Adrenal gland (tissue), 9 donors: ENCODE measurements at regions not wholly inside any gene's neighbourhood (a gene's known extent, or its start where the extent isn't known, plus 50 kb on each side); places are given as distances from the start of the nearest gene placed in this dataset.

Source experiments
- DNase-seq, 7 donors: peaks; one replicate each; pipeline ENCODE4 v3.0.0-alpha.2; 2019 to 2020
- H3K27ac ChIP-seq, 5 donors: fragments of 200-600 bp; sonication (generic) in 4 of 5; 1 replicate in 3 of 5; 2 replicates in 2 of 5; pipeline versions ENCODE4 v1.5.1 to v1.8.0; 2016 to 2020; ENCODE audit warnings: mild to moderate bottlenecking in 1 of 5
- H3K27me3 ChIP-seq: fragments of 200-600 bp; 2 replicates; pipeline ENCODE4 v1.8.0; 2021
- H3K36me3 ChIP-seq, 2 donors: fragments of 200-600 bp; replicated peaks in 1 of 2; 1 replicate in 1 of 2; 2 replicates in 1 of 2; pipeline versions ENCODE4 v1.5.1 to v1.8.0; 2018 to 2022
- H3K4me1 ChIP-seq, 2 donors: fragments of 200-600 bp; replicated peaks in 1 of 2; 1 replicate in 1 of 2; 2 replicates in 1 of 2; pipeline versions ENCODE4 v1.5.1 to v1.8.0; 2018 to 2021
- H3K4me3 ChIP-seq, 4 donors: fragments of 200-600 bp; sonication (generic) in 3 of 4; one replicate each; pipeline ENCODE4 v1.5.1; 2016 to 2018
- H3K9me3 ChIP-seq, 3 donors: fragments of 200-600 bp; sonication (generic) in 1 of 3; replicated peaks in 1 of 3; 1 replicate in 2 of 3; 2 replicates in 1 of 3; pipeline versions ENCODE4 v1.5.1 to v1.8.0; 2016 to 2021
- CTCF ChIP-seq, 6 experiments: fragments of 450-650 bp in 4 of 6; fragments of 200-600 bp in 2 of 6; sonication (generic) in 1 of 6; IDR thresholded peaks; 1 replicate in 5 of 6; 2 replicates in 1 of 6; pipeline versions ENCODE4 v1.5.1 to v1.8.0; 2016 to 2021; ENCODE audit warnings: antibody characterized with exemption in 6 of 6, mild to moderate bottlenecking in 2 of 6, moderate library complexity in 1 of 6
- POLR2A ChIP-seq, 2 donors: fragments of 450-650 bp; IDR thresholded peaks; one replicate each; pipeline ENCODE4 v1.6.1; 2017; ENCODE audit warnings: antibody characterized with exemption in 2 of 2, mild to moderate bottlenecking in 2 of 2, moderate library complexity in 1 of 2
- WGBS, 4 donors: extraction: QIAGEN DNeasy Blood & Tissue Kit in 2 of 4; methylation state at CpG; one replicate each; pipeline versions ENCODE4 v1.1.5 to v1.1.7; 2013 to 2017; 5-methylcytosine and 5-hydroxymethylcytosine counted together
- intact Hi-C, 2 donors: fragments of 100-400 bp; cut with DNase I; formaldehyde crosslinking; loops; one replicate each; pipeline versions ENCODE4 v1.14.1 to v1.15.0; 2022 to 2023
- donor health status: healthy with polysubstance abuse.
- donor health status: Bipolar disorder and iron deficiency.
- donor health status: DM: yes; HTN: yes; CAD: no.
- donor health status: DM: no; HTN: no; CAD: no.
- donor health status: DM: no; HTN: no; CAD: no.

- WGBS, 4 donors, result 79 to 86% (median 83%) methylated on average over 3 of the region's 3 CpGs
- no peak for DNase-seq
- no peaks in the 10 kb centered on the region for H3K4me1 ChIP-seq
- H3K27ac ChIP-seq, result no peak overlapping the region
- H3K4me3 ChIP-seq, result no peak overlapping the region
- H3K9me3 ChIP-seq, result no peaks in the 10 kb centered on the region
- no peaks in the 10 kb centered on the region for H3K27me3 ChIP-seq
- intact Hi-C loops, result no loop called here
- no peak for TF ChIP-seq CTCF (IDR thresholded peaks at IDR 0.05)
- no peak for TF ChIP-seq POLR2A (IDR thresholded peaks at IDR 0.05)
- no peaks in the 10 kb centered on the region for H3K36me3 ChIP-seq
These were observed 273.5 kb upstream of the PCSK5 start for GRCh38 chr9:75616841-75617566.

GRCh38 chr9:75623462-75623861 lies 267.0 kb upstream of the PCSK5 start:
- Histone ChIP-seq H3K4me3 (no peak overlapping the region), H3K9me3 (no peaks in the 10 kb centered on the region), H3K27me3 (no peaks in the 10 kb centered on the region), H3K4me1 (no peaks in the 10 kb centered on the region), H3K36me3 (no peaks in the 10 kb centered on the region), H3K27ac (no peak overlapping the region)
- intact Hi-C loops, result no loop called here
- TF ChIP-seq CTCF (IDR thresholded peaks at IDR 0.05), result no peak
- TF ChIP-seq POLR2A (IDR thresholded peaks at IDR 0.05), result no peak
- DNase-seq, result no peak

GRCh38 chr9:75624998-75625397 lies 265.5 kb upstream of the PCSK5 start:
- Histone ChIP-seq H3K36me3 (no peaks in the 10 kb centered on the region), H3K4me1 (no peaks in the 10 kb centered on the region), H3K27ac (no peak overlapping the region), H3K4me3 (no peak overlapping the region), H3K9me3 (no peaks in the 10 kb centered on the region), H3K27me3 (no peaks in the 10 kb centered on the region)
- TF ChIP-seq CTCF (IDR thresholded peaks at IDR 0.05), result no peak
- no peak for TF ChIP-seq POLR2A (IDR thresholded peaks at IDR 0.05)
- no peak for DNase-seq
- intact Hi-C loops, result no loop called here
- WGBS, 4 donors, result 60 to 77% (median 70%) methylated on average over 2 of the region's 2 CpGs

- no peaks in the 10 kb centered on the region for H3K4me1 ChIP-seq
- 19 to 44% (median 27%) methylated on average over 1 of the region's 1 CpG for WGBS, 4 donors
These were observed 263.6 kb upstream of the PCSK5 start for GRCh38 chr9:75626860-75627259.

More at GRCh38 chr9:75626860-75627259, 263.6 kb upstream of the PCSK5 start:
- H3K4me3 ChIP-seq, result no peak overlapping the region
- H3K36me3 ChIP-seq, result no peaks in the 10 kb centered on the region
- H3K27ac ChIP-seq, result no peak overlapping the region
- no peak for DNase-seq
- intact Hi-C loops, result no loop called here
- H3K27me3 ChIP-seq, result no peaks in the 10 kb centered on the region
- TF ChIP-seq CTCF (IDR thresholded peaks at IDR 0.05) (no peak), POLR2A (IDR thresholded peaks at IDR 0.05) (no peak)
- H3K9me3 ChIP-seq, result no peaks in the 10 kb centered on the region
